Right lobe of liver (tissue), 6 donors: ENCODE measurements at regions not wholly inside any gene's neighbourhood (a gene's known extent, or its start where the extent isn't known, plus 50 kb on each side); places are given as distances from the start of the nearest gene placed in this dataset.

Experiments
- ATAC-seq, 4 donors: fragments of 200-7000 bp; cut with Tn5 transposase; one replicate each; pipeline ENCODE4 v1.9.1; 2020; ENCODE audit warnings: mild to moderate bottlenecking in 4 of 4, moderate library complexity in 4 of 4
- DNase-seq, 3 donors: peaks; one replicate each; pipeline ENCODE4 v3.0.0-alpha.2; 2020
- H3K27ac ChIP-seq, 3 donors: fragments of 200-600 bp; one replicate each; pipeline ENCODE4 v1.8.0; 2022
- H3K27me3 ChIP-seq, 2 donors: fragments of 200-600 bp; one replicate each; pipeline ENCODE4 v1.8.0; 2022
- H3K36me3 ChIP-seq, 4 donors: fragments of 200-600 bp; sonication (generic) in 1 of 4; one replicate each; pipeline versions ENCODE4 v1.5.1 to v1.8.0; 2017 to 2022; ENCODE audit warnings: control low read depth in 1 of 4
- H3K4me1 ChIP-seq, 4 donors: fragments of 200-600 bp; sonication (generic) in 1 of 4; one replicate each; pipeline versions ENCODE4 v1.5.1 to v1.8.0; 2017 to 2022; ENCODE audit warnings: control low read depth in 1 of 4
- H3K4me3 ChIP-seq, 3 donors: fragments of 200-600 bp; one replicate each; pipeline ENCODE4 v1.8.0; 2022
- H3K9me3 ChIP-seq, 4 donors: fragments of 200-600 bp; sonication (generic) in 1 of 4; one replicate each; pipeline versions ENCODE4 v1.5.1 to v1.8.0; 2017 to 2022; ENCODE audit warnings: control low read depth in 1 of 4
- POLR2A ChIP-seq: fragments of 450-650 bp; IDR thresholded peaks from one replicate; pipeline ENCODE4 v1.6.1; 2017; ENCODE audit warnings: antibody characterized with exemption, mild to moderate bottlenecking
- WGBS: methylation state at CpG from one replicate; pipeline ENCODE4 v1.1.6; 2018; ENCODE audit warnings: low coverage, low lambda C conversion rate; ENCODE audit not compliant: insufficient coverage; ENCODE audit errors: missing lambda C conversion rate; 5-methylcytosine and 5-hydroxymethylcytosine counted together
- intact Hi-C, 2 donors: fragments of 100-400 bp; cut with DNase I; formaldehyde crosslinking; loops; one replicate each; pipeline versions ENCODE4 v1.11.2 to v1.14.1; 2022
- TF ChIP-seq, protein P1 (sequence below), 4 donors: fragments of 200-600 bp in 3 of 4; fragments of 450-650 bp in 1 of 4; IDR thresholded peaks; one replicate each; pipeline versions ENCODE4 v1.5.1 to v1.8.0; 2016 to 2022; ENCODE audit warnings: antibody characterized with exemption in 4 of 4, mild to moderate bottlenecking in 2 of 4
- donor health status: DM: no; HTN: yes; CAD: no.
- donor health status: DM: no; HTN: no; CAD: no.
- donor health status: DM: no; HTN: no; CAD: no.
- donor health status: DM: no; HTN: yes; CAD: no.
- donor health status: DM: no; HTN: yes; CAD: no.

- 83% methylated on average over 2 of the region's 4 CpGs for WGBS
- intact Hi-C loops, result no loop called here
- no peak for TF ChIP-seq POLR2A
- TF ChIP-seq, protein P1, sequence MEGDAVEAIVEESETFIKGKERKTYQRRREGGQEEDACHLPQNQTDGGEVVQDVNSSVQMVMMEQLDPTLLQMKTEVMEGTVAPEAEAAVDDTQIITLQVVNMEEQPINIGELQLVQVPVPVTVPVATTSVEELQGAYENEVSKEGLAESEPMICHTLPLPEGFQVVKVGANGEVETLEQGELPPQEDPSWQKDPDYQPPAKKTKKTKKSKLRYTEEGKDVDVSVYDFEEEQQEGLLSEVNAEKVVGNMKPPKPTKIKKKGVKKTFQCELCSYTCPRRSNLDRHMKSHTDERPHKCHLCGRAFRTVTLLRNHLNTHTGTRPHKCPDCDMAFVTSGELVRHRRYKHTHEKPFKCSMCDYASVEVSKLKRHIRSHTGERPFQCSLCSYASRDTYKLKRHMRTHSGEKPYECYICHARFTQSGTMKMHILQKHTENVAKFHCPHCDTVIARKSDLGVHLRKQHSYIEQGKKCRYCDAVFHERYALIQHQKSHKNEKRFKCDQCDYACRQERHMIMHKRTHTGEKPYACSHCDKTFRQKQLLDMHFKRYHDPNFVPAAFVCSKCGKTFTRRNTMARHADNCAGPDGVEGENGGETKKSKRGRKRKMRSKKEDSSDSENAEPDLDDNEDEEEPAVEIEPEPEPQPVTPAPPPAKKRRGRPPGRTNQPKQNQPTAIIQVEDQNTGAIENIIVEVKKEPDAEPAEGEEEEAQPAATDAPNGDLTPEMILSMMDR (IDR thresholded peaks at IDR 0.05), result no peak
- Histone ChIP-seq H3K27ac (no peak overlapping the region), H3K4me1 (no peaks in the 10 kb centered on the region), H3K36me3 (no peaks in the 10 kb centered on the region), H3K27me3 (no peaks in the 10 kb centered on the region), H3K9me3 (no peaks in the 10 kb centered on the region), H3K4me3 (no peak overlapping the region)
- no peak for ATAC-seq
- no peak for DNase-seq
Measured at GRCh38 chr1:224809613-224810012, 119.9 kb upstream of the DNAH14 start.

DNA sequence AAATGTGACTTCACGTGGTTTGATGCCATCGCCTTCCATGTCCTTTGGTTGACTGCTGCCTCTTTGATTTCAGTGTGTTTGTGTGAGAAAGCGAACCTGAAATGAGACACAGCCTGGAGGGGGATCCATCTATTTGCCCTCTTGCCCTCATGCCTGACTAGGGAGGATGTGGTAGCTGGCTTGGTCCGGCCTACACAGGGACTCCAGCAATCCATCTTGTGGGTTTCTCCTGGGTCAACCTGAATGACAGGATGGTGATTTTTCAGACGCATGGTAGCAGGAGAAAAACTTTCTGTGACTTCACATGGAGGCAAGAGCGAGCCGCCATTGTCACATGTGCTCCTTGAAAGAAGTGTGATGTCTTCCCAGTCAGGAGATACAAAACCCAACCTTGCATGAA lies 117.9 kb upstream of the DNAH14 start:
- no peaks in the 10 kb centered on the region for H3K9me3 ChIP-seq
- H3K27me3 ChIP-seq, result no peaks in the 10 kb centered on the region
- WGBS, result 79% methylated on average over 6 of the region's 7 CpGs
- H3K4me3 ChIP-seq, result no peak overlapping the region
- ATAC-seq (no peak), DNase-seq (no peak)
- intact Hi-C loops, result no loop called here
- TF ChIP-seq, protein P1 (IDR thresholded peaks at IDR 0.05), result no peak
- no peak for TF ChIP-seq POLR2A
- no peaks in the 10 kb centered on the region for H3K4me1 ChIP-seq
- H3K36me3 ChIP-seq, result no peaks in the 10 kb centered on the region
- H3K27ac ChIP-seq, result no peak overlapping the region

DNA sequence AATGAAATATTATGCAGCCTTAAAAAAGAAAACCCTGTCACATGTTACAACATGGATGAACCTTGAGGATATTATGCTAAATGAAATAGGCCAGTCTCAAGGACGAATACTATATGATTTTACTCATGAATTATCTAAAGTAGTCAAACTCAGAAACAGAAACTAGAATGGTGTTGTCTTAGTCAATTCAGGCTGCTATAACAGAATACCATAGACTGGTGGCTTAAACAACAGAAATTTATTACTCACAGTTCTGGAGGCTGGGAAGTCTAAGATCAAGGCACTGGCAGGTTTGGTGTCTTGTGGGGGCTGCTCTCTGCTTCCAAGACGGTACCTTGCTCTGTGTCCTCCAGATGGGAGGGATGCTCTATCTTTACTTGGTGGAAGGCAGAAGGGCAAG lies 113.8 kb upstream of the DNAH14 start:
- intact Hi-C loops, result no loop called here
- no peaks in the 10 kb centered on the region for H3K4me1 ChIP-seq
- H3K27me3 ChIP-seq, result no peaks in the 10 kb centered on the region
- no peak for DNase-seq
- H3K27ac ChIP-seq, result no peak overlapping the region
- H3K9me3 ChIP-seq, result no peaks in the 10 kb centered on the region
- H3K4me3 ChIP-seq, result no peak overlapping the region
- TF ChIP-seq, protein P1 (IDR thresholded peaks at IDR 0.05), result no peak
- no peaks in the 10 kb centered on the region for H3K36me3 ChIP-seq
- 29% methylated on average over 1 of the region's 2 CpGs for WGBS
- no peak for ATAC-seq

GRCh38 chr1:224816062-224816461 lies 113.4 kb upstream of the DNAH14 start:
- H3K4me3 ChIP-seq, result no peak overlapping the region
- H3K4me1 ChIP-seq, result no peaks in the 10 kb centered on the region
- H3K27ac ChIP-seq, result no peak overlapping the region
- H3K36me3 ChIP-seq, result no peaks in the 10 kb centered on the region
- ATAC-seq (no peak), DNase-seq (no peak)
- H3K9me3 ChIP-seq, result no peaks in the 10 kb centered on the region
- intact Hi-C loops, result no loop called here
- TF ChIP-seq, protein P1 (IDR thresholded peaks at IDR 0.05), result no peak
- no peak for TF ChIP-seq POLR2A
- H3K27me3 ChIP-seq, result no peaks in the 10 kb centered on the region

GRCh38 chr1:224817382-224817781 lies 112.1 kb upstream of the DNAH14 start:
- ATAC-seq (no peak), DNase-seq (no peak)
- Histone ChIP-seq H3K9me3 (no peaks in the 10 kb centered on the region), H3K4me1 (no peaks in the 10 kb centered on the region), H3K27ac (no peak overlapping the region), H3K27me3 (no peaks in the 10 kb centered on the region), H3K36me3 (no peaks in the 10 kb centered on the region), H3K4me3 (no peak overlapping the region)
- TF ChIP-seq POLR2A, result no peak
- TF ChIP-seq, protein P1 (IDR thresholded peaks at IDR 0.05), result no peak
- 72% methylated on average over 3 of the region's 3 CpGs for WGBS
- intact Hi-C loops, result no loop called here
